ENCODE measurements at regions not wholly inside any gene's neighbourhood (a gene's known extent, or its start where the extent isn't known, plus 50 kb on each side); places are given as distances from the start of the nearest gene placed in this dataset.

DNA sequence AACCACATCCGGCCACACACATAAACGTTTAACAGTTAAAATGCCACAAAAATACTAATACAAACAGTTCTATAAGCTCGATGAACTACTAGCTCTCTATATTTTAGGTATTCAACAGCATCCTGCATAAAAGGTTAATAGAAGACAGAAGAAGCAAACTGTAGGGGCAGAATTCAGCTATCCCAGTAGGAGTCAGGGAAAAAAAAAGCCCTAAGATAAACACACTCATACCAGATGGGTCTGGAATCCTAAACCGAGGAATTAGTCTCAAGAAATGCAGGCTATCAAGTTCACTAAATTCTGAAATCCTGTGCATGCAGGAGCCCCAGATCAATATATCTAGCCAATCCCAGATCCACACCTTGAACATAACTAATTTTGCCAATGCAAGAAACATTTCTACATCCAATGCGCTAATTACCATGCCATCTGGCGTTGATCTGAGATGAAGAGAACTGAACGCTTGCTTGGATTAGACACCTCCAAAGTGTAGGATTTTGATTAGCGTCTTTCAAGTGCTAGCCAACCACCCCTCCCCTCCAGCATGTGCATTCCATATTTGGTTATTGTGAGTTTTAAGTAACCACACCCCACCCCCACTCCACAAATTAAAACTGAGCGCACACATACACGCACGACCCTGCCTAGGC, 512.2 kb upstream of the INTU start:
- Mint-ChIP-seq H3K9me3 (peaks cover 26% of the 10 kb centered on the region), H3K27me3 (ENCODE audit: low read depth) (no peaks in the 10 kb centered on the region; the same call in 1 of the 2 replicates), H3K27ac (no peak overlapping the region), H3K4me1 (peaks cover 28% of the 10 kb centered on the region), H3K36me3 (peaks cover 10% of the 10 kb centered on the region), H3K4me3 (no peak overlapping the region)
- DNase-seq (ENCODE audit: low spot score) = no peak
- TF ChIP-seq ZBTB21 (CRISPR knock-in tag; IDR thresholded peaks at IDR 0.05; ENCODE audit: borderline replicate concordance) = no peak
- no peak for TF ChIP-seq ELF4 (CRISPR knock-in tag; IDR thresholded peaks at IDR 0.05; ENCODE audit: low read depth)
- TF ChIP-seq FOXJ3 (CRISPR knock-in tag; IDR thresholded peaks at IDR 0.05; ENCODE audit: borderline replicate concordance) = no peak
- TF ChIP-seq, protein P1, sequence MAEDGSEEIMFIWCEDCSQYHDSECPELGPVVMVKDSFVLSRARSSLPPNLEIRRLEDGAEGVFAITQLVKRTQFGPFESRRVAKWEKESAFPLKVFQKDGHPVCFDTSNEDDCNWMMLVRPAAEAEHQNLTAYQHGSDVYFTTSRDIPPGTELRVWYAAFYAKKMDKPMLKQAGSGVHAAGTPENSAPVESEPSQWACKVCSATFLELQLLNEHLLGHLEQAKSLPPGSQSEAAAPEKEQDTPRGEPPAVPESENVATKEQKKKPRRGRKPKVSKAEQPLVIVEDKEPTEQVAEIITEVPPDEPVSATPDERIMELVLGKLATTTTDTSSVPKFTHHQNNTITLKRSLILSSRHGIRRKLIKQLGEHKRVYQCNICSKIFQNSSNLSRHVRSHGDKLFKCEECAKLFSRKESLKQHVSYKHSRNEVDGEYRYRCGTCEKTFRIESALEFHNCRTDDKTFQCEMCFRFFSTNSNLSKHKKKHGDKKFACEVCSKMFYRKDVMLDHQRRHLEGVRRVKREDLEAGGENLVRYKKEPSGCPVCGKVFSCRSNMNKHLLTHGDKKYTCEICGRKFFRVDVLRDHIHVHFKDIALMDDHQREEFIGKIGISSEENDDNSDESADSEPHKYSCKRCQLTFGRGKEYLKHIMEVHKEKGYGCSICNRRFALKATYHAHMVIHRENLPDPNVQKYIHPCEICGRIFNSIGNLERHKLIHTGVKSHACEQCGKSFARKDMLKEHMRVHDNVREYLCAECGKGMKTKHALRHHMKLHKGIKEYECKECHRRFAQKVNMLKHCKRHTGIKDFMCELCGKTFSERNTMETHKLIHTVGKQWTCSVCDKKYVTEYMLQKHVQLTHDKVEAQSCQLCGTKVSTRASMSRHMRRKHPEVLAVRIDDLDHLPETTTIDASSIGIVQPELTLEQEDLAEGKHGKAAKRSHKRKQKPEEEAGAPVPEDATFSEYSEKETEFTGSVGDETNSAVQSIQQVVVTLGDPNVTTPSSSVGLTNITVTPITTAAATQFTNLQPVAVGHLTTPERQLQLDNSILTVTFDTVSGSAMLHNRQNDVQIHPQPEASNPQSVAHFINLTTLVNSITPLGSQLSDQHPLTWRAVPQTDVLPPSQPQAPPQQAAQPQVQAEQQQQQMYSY (CRISPR knock-in tag; IDR thresholded peaks at IDR 0.05) = no peak
- TF ChIP-seq, protein P2, sequence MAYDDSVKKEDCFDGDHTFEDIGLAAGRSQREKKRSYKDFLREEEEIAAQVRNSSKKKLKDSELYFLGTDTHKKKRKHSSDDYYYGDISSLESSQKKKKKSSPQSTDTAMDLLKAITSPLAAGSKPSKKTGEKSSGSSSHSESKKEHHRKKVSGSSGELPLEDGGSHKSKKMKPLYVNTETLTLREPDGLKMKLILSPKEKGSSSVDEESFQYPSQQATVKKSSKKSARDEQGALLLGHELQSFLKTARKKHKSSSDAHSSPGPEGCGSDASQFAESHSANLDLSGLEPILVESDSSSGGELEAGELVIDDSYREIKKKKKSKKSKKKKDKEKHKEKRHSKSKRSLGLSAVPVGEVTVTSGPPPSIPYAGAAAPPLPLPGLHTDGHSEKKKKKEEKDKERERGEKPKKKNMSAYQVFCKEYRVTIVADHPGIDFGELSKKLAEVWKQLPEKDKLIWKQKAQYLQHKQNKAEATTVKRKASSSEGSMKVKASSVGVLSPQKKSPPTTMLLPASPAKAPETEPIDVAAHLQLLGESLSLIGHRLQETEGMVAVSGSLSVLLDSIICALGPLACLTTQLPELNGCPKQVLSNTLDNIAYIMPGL (CRISPR knock-in tag; IDR thresholded peaks at IDR 0.05) = no peak
- 0 out of 2 replicates have a peak, but pooled peaks have one; percentile 41 for ATAC-seq
- ChIA-PET CTCF (interaction anchor here (0.6 kb wide), 1 partner anchor 390 kb away, joined by 3 read pairs; no protein-coding TSS in a partner anchor), POLR2A (no interaction called here)

DNA sequence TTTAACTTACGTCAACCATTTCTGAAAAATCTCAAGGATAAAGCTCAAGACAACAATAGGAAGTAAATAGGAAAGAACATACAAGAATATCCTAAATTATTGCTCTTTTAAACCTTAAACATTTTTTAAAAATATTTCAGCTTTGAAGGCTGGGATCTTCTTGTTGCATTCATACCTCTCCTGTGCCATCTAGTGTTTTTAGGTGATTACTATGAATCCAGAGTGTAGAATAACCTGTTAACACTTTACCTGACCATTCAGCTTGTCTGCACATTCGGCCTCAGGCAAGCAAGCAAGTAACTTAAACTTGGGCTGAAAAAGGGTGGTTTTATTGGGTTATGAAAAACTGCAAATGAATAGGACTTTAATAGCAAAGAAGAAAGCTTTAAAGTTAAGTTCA, 507.8 kb upstream of the INTU start:
- ChIA-PET POLR2A (no interaction called here), CTCF (interaction anchor here (0.6 to 1.2 kb wide), 2 partner anchors 511 to 542 kb away, joined by 3 to 5 read pairs; no protein-coding TSS in a partner anchor)
- H3K27me3 Mint-ChIP-seq (ENCODE audit: low read depth) = no peaks in the 10 kb centered on the region; the same call in 1 of the 2 replicates
- H3K36me3 Mint-ChIP-seq = peaks cover 14% of the 10 kb centered on the region
- no peak overlapping the region for H3K4me3 Mint-ChIP-seq
- DNase-seq (ENCODE audit: low spot score) = no peak
- no peak overlapping the region for H3K27ac Mint-ChIP-seq
- H3K4me1 Mint-ChIP-seq = peaks cover 29% of the 10 kb centered on the region
- ATAC-seq = peak; percentile 71
- TF ChIP-seq NFATC4 (CRISPR knock-in tag; IDR thresholded peaks at IDR 0.05) = no peak
- no peak for TF ChIP-seq JUN (CRISPR knock-in tag; IDR thresholded peaks at IDR 0.05)
- no peak for TF ChIP-seq KAT7 (CRISPR knock-in tag; IDR thresholded peaks at IDR 0.05; ENCODE audit: borderline replicate concordance)
- no peak for TF ChIP-seq MYBL2 (CRISPR knock-in tag; IDR thresholded peaks at IDR 0.05)
- TF ChIP-seq, protein P3, sequence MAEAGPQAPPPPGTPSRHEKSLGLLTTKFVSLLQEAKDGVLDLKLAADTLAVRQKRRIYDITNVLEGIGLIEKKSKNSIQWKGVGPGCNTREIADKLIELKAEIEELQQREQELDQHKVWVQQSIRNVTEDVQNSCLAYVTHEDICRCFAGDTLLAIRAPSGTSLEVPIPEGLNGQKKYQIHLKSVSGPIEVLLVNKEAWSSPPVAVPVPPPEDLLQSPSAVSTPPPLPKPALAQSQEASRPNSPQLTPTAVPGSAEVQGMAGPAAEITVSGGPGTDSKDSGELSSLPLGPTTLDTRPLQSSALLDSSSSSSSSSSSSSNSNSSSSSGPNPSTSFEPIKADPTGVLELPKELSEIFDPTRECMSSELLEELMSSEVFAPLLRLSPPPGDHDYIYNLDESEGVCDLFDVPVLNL (CRISPR knock-in tag; IDR thresholded peaks at IDR 0.05; ENCODE audit: borderline replicate concordance, low read depth) = no peak
- TF ChIP-seq, protein P4, sequence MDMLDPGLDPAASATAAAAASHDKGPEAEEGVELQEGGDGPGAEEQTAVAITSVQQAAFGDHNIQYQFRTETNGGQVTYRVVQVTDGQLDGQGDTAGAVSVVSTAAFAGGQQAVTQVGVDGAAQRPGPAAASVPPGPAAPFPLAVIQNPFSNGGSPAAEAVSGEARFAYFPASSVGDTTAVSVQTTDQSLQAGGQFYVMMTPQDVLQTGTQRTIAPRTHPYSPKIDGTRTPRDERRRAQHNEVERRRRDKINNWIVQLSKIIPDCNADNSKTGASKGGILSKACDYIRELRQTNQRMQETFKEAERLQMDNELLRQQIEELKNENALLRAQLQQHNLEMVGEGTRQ (CRISPR knock-in tag; IDR thresholded peaks at IDR 0.05) = no peak
- no peak for TF ChIP-seq CBFB (CRISPR knock-in tag; IDR thresholded peaks at IDR 0.05; ENCODE audit: low read depth)
- no peak for TF ChIP-seq MXD4 (CRISPR knock-in tag; IDR thresholded peaks at IDR 0.05; ENCODE audit: borderline replicate concordance)
- H3K9me3 Mint-ChIP-seq = peaks cover 20% of the 10 kb centered on the region

DNA sequence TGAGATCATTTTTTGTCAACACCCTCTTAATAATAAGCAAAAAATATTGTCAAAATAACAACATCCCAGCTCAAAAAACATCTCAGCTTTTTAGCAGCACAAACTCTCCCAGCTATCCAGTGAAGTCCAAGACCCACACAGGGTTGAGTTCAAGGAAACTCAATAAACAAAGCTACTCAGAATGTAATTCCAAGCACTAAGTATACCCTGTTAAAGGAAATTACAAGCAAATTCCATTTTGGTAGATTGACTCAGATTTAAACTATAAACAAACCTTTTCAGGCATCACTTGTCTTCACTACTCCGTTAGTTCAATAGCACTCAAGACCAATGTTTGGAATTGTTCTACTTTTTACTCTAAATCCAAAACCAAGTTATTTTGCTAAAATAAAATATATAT, 506.0 kb upstream of the INTU start:
- Mint-ChIP-seq H3K4me1 (peaks cover 22% of the 10 kb centered on the region), H3K27ac (peak overlapping the region; percentile 55; the same call in 1 of the 2 replicates), H3K4me3 (no peak overlapping the region), H3K36me3 (peaks cover 14% of the 10 kb centered on the region), H3K9me3 (peaks cover 20% of the 10 kb centered on the region), H3K27me3 (ENCODE audit: low read depth) (no peaks in the 10 kb centered on the region; the same call in 1 of the 2 replicates)
- POLR2A ChIA-PET = no interaction called here
- ATAC-seq = no peak
- CTCF ChIA-PET = no interaction called here
- no peak for DNase-seq (ENCODE audit: low spot score)
- TF ChIP-seq, protein P5, sequence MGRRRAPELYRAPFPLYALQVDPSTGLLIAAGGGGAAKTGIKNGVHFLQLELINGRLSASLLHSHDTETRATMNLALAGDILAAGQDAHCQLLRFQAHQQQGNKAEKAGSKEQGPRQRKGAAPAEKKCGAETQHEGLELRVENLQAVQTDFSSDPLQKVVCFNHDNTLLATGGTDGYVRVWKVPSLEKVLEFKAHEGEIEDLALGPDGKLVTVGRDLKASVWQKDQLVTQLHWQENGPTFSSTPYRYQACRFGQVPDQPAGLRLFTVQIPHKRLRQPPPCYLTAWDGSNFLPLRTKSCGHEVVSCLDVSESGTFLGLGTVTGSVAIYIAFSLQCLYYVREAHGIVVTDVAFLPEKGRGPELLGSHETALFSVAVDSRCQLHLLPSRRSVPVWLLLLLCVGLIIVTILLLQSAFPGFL (CRISPR knock-in tag; IDR thresholded peaks at IDR 0.05; ENCODE audit: borderline replicate concordance) = no peak
- TF ChIP-seq TEAD1 (CRISPR knock-in tag; IDR thresholded peaks at IDR 0.05) (no peak), CBFB (CRISPR knock-in tag; IDR thresholded peaks at IDR 0.05; ENCODE audit: low read depth) (no peak), HMGA2 (CRISPR knock-in tag; IDR thresholded peaks at IDR 0.05) (no peak), ESRRA (CRISPR knock-in tag; IDR thresholded peaks at IDR 0.05; ENCODE audit: borderline replicate concordance) (no peak)
- TF ChIP-seq, protein P6, sequence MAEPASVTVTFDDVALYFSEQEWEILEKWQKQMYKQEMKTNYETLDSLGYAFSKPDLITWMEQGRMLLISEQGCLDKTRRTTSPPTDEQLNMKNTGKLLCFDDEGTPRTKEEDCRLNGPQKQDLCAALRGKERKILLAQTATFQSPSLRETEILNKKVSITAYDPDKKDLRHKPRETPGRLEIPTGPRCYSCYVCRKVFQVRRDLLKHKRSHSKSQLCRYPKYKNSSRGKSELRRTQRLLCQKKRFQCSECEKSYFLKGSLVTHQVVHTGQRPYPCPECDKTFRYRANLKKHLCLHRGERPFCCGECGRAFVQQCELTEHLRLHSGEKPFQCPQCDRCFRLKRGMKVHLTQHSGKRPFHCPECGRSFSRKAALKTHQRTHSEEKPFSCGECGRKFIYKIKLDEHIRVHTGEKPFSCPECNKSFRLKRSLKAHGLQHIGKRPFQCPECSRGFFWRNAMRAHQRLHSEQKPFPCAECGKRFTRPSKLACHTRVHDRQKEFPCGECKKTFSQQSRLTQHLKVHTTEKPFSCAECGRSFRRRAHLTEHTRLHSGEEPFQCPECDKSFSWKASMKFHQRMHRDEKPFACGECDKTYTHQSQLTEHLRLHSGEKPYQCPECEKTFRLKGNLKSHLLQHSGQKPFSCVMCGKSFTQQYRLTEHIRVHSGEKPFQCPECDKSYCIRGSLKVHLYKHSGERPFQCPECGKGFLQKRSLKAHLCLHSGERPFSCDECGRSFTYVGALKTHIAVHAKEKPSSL (CRISPR knock-in tag; conservative IDR thresholded peaks at IDR 0.05) = no peak
